Thyroid gland (tissue), 4 donors: ENCODE measurements at regions not wholly inside any gene's neighbourhood (a gene's known extent, or its start where the extent isn't known, plus 50 kb on each side); places are given as distances from the start of the nearest gene placed in this dataset.

Experiments used
- POLR2A ChIP-seq, 2 donors: fragments of 450-650 bp; IDR thresholded peaks; one replicate each; pipeline ENCODE4 v1.6.1; 2017; ENCODE audit warnings: antibody characterized with exemption in 2 of 2, mild to moderate bottlenecking in 2 of 2, moderate library complexity in 1 of 2
- TF ChIP-seq, protein P1 (sequence below), 6 experiments: fragments of 200-600 bp in 3 of 6; fragments of 450-650 bp in 3 of 6; sonication (generic) in 3 of 6; IDR thresholded peaks; one replicate each; pipeline ENCODE4 v1.5.1; 2016 to 2019; ENCODE audit warnings: antibody characterized with exemption in 6 of 6, mild to moderate bottlenecking in 2 of 6, inconsistent platforms in 1 of 6, moderate library complexity in 1 of 6

DNA sequence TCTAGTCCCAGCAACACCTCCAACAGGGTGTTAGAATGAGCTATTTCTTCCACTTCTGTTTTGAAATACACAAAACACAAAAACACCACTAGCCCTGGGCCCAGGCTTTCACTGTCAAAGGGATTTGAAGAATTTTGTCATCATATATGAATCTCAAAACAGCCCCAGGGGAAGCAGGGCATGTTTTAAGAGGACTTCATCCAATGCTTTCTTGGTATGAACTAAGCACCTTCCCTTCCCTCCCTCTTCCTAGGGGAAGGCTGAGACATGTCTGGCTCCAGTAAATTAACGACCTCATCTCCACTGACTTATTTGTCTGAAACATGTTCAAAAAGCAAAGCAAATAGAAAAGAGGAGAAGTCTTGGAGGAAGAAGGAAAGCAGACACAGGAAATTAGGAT lies 75.7 kb upstream of the INCENP start:
- TF ChIP-seq, protein P1, sequence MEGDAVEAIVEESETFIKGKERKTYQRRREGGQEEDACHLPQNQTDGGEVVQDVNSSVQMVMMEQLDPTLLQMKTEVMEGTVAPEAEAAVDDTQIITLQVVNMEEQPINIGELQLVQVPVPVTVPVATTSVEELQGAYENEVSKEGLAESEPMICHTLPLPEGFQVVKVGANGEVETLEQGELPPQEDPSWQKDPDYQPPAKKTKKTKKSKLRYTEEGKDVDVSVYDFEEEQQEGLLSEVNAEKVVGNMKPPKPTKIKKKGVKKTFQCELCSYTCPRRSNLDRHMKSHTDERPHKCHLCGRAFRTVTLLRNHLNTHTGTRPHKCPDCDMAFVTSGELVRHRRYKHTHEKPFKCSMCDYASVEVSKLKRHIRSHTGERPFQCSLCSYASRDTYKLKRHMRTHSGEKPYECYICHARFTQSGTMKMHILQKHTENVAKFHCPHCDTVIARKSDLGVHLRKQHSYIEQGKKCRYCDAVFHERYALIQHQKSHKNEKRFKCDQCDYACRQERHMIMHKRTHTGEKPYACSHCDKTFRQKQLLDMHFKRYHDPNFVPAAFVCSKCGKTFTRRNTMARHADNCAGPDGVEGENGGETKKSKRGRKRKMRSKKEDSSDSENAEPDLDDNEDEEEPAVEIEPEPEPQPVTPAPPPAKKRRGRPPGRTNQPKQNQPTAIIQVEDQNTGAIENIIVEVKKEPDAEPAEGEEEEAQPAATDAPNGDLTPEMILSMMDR (IDR thresholded peaks at IDR 0.05): no peak
- TF ChIP-seq POLR2A (IDR thresholded peaks at IDR 0.05): no peak
